Keratinocyte (primary cell): ENCODE measurements at regions not wholly inside any gene's neighbourhood (a gene's known extent, or its start where the extent isn't known, plus 50 kb on each side); places are given as distances from the start of the nearest gene placed in this dataset.

Source experiments
- DNase-seq: peaks from one replicate; pipeline ENCODE4 v3.0.0-alpha.2; 2011; ENCODE audit warnings: low read depth, missing footprints, low spot score
- FAIRE-seq: peaks from 2 replicates; lab custom pipeline; 2011; peaks lifted over from hg19 to GRCh38; lab: Jason Lieb, UNC
- H2AFZ ChIP-seq: 2 replicates; pipeline ENCODE4 v1.6.0; 2012; ENCODE audit warnings: low read length, control low read depth, inconsistent platforms; ENCODE audit not compliant: control insufficient read depth
- H3K27ac ChIP-seq: 2 replicates; pipeline ENCODE4 v1.5.1; 2011; ENCODE audit warnings: low read length; ENCODE audit not compliant: control insufficient read depth, insufficient read depth
- H3K27me3 ChIP-seq: 3 replicates; pipeline ENCODE4 v1.6.0; 2011; ENCODE audit warnings: low read length; ENCODE audit not compliant: control insufficient read depth, insufficient read depth; ENCODE audit errors: extremely low read depth
- H3K36me3 ChIP-seq, 2 experiments: 2 replicates in 1 of 2; 3 replicates in 1 of 2; pipeline ENCODE4 v1.5.1; 2011; ENCODE audit warnings: low read length in 2 of 2, mild to moderate bottlenecking in 1 of 2; ENCODE audit not compliant: control insufficient read depth in 2 of 2, insufficient read depth in 2 of 2; ENCODE audit errors: extremely low read depth in 1 of 2
- H3K4me1 ChIP-seq: 3 replicates; pipeline ENCODE4 v1.5.1; 2011; ENCODE audit warnings: low read length; ENCODE audit not compliant: control insufficient read depth, insufficient read depth; ENCODE audit errors: extremely low read depth
- H3K4me2 ChIP-seq: 3 replicates; pipeline ENCODE4 v1.6.0; 2011; ENCODE audit warnings: low read depth, low read length; ENCODE audit not compliant: control insufficient read depth, insufficient read depth; ENCODE audit errors: extremely low read depth
- H3K4me3 ChIP-seq, 3 experiments: fragments of 200-600 bp in 1 of 3; sonication (generic) in 1 of 3; 2 replicates in 2 of 3; 3 replicates in 1 of 3; pipeline ENCODE4 v1.5.1; 2011 to 2016; ENCODE audit warnings: low read length in 3 of 3, mild to moderate bottlenecking in 3 of 3, control low read depth in 2 of 3, inconsistent platforms in 1 of 3, low read depth in 1 of 3, mixed read lengths in 1 of 3, mixed run types in 1 of 3, moderate library complexity in 1 of 3; ENCODE audit not compliant: control insufficient read depth in 2 of 3, insufficient read depth in 2 of 3; ENCODE audit errors: extremely low read depth in 1 of 3
- H3K79me2 ChIP-seq: 2 replicates; pipeline ENCODE4 v1.6.0; 2012; ENCODE audit warnings: low read length; ENCODE audit not compliant: control insufficient read depth, insufficient read depth
- H3K9ac ChIP-seq: 3 replicates; pipeline ENCODE4 v1.6.0; 2011; ENCODE audit warnings: low read length; ENCODE audit not compliant: control insufficient read depth, insufficient read depth; ENCODE audit errors: extremely low read depth
- H3K9me1 ChIP-seq: 3 replicates; pipeline ENCODE4 v1.6.0; 2011; ENCODE audit warnings: low read length; ENCODE audit not compliant: control insufficient read depth, insufficient read depth; ENCODE audit errors: extremely low read depth
- H3K9me3 ChIP-seq: 2 replicates; pipeline ENCODE4 v1.5.1; 2012; ENCODE audit warnings: low read depth, low read length; ENCODE audit not compliant: control insufficient read depth
- H4K20me1 ChIP-seq: 3 replicates; pipeline ENCODE4 v1.6.0; 2011; ENCODE audit warnings: low read length; ENCODE audit not compliant: control insufficient read depth, insufficient read depth; ENCODE audit errors: extremely low read depth
- CTCF ChIP-seq, 3 experiments: IDR thresholded peaks in 1 of 3; conservative IDR thresholded peaks in 1 of 3; optimal IDR thresholded peaks in 1 of 3; 2 replicates in 2 of 3; 3 replicates in 1 of 3; pipeline versions ENCODE3 to v1.5.1; 2011; ENCODE audit warnings: low read length in 3 of 3, mild to moderate bottlenecking in 3 of 3, moderate library complexity in 2 of 3, control low read depth in 1 of 3, inconsistent platforms in 1 of 3; ENCODE audit not compliant: insufficient read depth in 2 of 3; ENCODE audit errors: extremely low read depth in 1 of 3
- EZH2 ChIP-seq: IDR thresholded peaks from one replicate; pipeline ENCODE4 v1.6.1; 2012; ENCODE audit warnings: inconsistent platforms, mild to moderate bottlenecking, low read length, moderate library complexity
- dilution Hi-C: fragments of 300-500 bp; cut with MboI; formaldehyde crosslinking; loops from one replicate; pipeline ENCODE4 v1.7.0; 2020; ENCODE audit warnings: low sequenced_read_pairs; ENCODE audit not compliant: extremely low pct_ligation_motif_present

- Histone ChIP-seq H4K20me1 (no peaks in the 10 kb centered on the region), H3K27ac (no peak overlapping the region), H2AFZ (no peak overlapping the region), H3K79me2 (no peaks in the 10 kb centered on the region), H3K9me1 (no peaks in the 10 kb centered on the region), H3K9ac (no peak overlapping the region), H3K9me3 (no peaks in the 10 kb centered on the region), H3K4me2 (no peak overlapping the region), H3K27me3 (no peaks in the 10 kb centered on the region), H3K36me3 (no peaks in the 10 kb centered on the region), H3K4me1 (no peaks in the 10 kb centered on the region), H3K4me3 (no peak overlapping the region)
- no peak for TF ChIP-seq CTCF (optimal IDR thresholded peaks at IDR 0.05 in 1 of 3, IDR thresholded peaks at IDR 0.05 in 1 of 3, conservative IDR thresholded peaks at IDR 0.05 in 1 of 3; ENCODE audit: extremely low read depth in 1 of 3, insufficient read depth in 2 of 3, low read length in 3 of 3)
- TF ChIP-seq EZH2: no peak
- FAIRE-seq (no peak), DNase-seq (no peak)
- dilution Hi-C loops: no loop called here
Observed at GRCh38 chr6:23016696-23017095, 447.3 kb downstream of the HDGFL1 start.

GRCh38 chr6:23021487-23021886 lies 452.1 kb downstream of the HDGFL1 start:
- H3K4me1 ChIP-seq: no peaks in the 10 kb centered on the region
- H3K79me2 ChIP-seq: no peaks in the 10 kb centered on the region
- dilution Hi-C loops: no loop called here
- no peak for TF ChIP-seq CTCF (optimal IDR thresholded peaks at IDR 0.05 in 1 of 3, IDR thresholded peaks at IDR 0.05 in 1 of 3, conservative IDR thresholded peaks at IDR 0.05 in 1 of 3; ENCODE audit: extremely low read depth in 1 of 3, insufficient read depth in 2 of 3, low read length in 3 of 3)
- no peak for TF ChIP-seq EZH2
- H3K9me3 ChIP-seq: no peaks in the 10 kb centered on the region
- H3K4me3 ChIP-seq: no peak overlapping the region
- H3K36me3 ChIP-seq: no peaks in the 10 kb centered on the region
- no peak overlapping the region for H3K4me2 ChIP-seq
- H3K27me3 ChIP-seq: no peaks in the 10 kb centered on the region
- no peak overlapping the region for H3K9ac ChIP-seq
- H4K20me1 ChIP-seq: no peaks in the 10 kb centered on the region
- no peaks in the 10 kb centered on the region for H3K9me1 ChIP-seq
- no peak for FAIRE-seq
- DNase-seq: no peak
- no peak overlapping the region for H2AFZ ChIP-seq
- no peak overlapping the region for H3K27ac ChIP-seq
